Astrocyte of the spinal cord (primary cell): ENCODE measurements at regions not wholly inside any gene's neighbourhood (a gene's known extent, or its start where the extent isn't known, plus 50 kb on each side); places are given as distances from the start of the nearest gene placed in this dataset.
"Not testable (repeated sequence)": the region's sequence is repeated elsewhere in the genome, so short reads cannot be mapped to it uniquely, and the experiment has no call there.

Source experiments
- DNase-seq: peaks from one replicate; pipeline ENCODE4 v3.0.0; 2011; ENCODE audit warnings: low read depth, low spot score
- H3K4me3 ChIP-seq: 2 replicates; pipeline ENCODE4 v1.5.1; 2011; ENCODE audit warnings: low read depth, mild to moderate bottlenecking, low read length, moderate library complexity
- CTCF ChIP-seq: IDR thresholded peaks from 2 replicates; pipeline ENCODE4 v1.5.1; 2012; ENCODE audit warnings: low read depth, mild to moderate bottlenecking, low read length, inconsistent platforms
- in situ Hi-C: cut with HindIII; loops from 2 replicates; pipeline ENCODE4 v1.10.0; 2017; ENCODE audit warnings: low sequenced_read_pairs

- H3K4me3 ChIP-seq = no peak overlapping the region
- TF ChIP-seq CTCF = no peak
- DNase-seq = no peak
- in situ Hi-C loops = no loop called here
Measured at GRCh38 chr1:198424441-198424840, 116.0 kb downstream of the ATP6V1G3 start.

- DNase-seq = no peak
- no peak overlapping the region for H3K4me3 ChIP-seq
- in situ Hi-C loops = no loop called here
- no peak for TF ChIP-seq CTCF
Measured at GRCh38 chr1:198423673-198424072, 116.8 kb downstream of the ATP6V1G3 start.

GRCh38 chr1:198417039-198417438 lies 123.4 kb downstream of the ATP6V1G3 start:
- no peak for TF ChIP-seq CTCF
- DNase-seq = no peak
- no peak overlapping the region for H3K4me3 ChIP-seq
- in situ Hi-C loops = no loop called here

- in situ Hi-C loops = no loop called here
- TF ChIP-seq CTCF = no peak
- H3K4me3 ChIP-seq = no peak overlapping the region
- DNase-seq = peak; percentile 37
Measured at GRCh38 chr1:198416296-198416695, 124.2 kb downstream of the ATP6V1G3 start.

GRCh38 chr1:198411240-198411639 lies 129.2 kb downstream of the ATP6V1G3 start:
- no peak for DNase-seq
- in situ Hi-C loops = no loop called here
- no peak for TF ChIP-seq CTCF
- no peak overlapping the region for H3K4me3 ChIP-seq

- in situ Hi-C loops = no loop called here
- DNase-seq = no peak
- TF ChIP-seq CTCF = no peak
- H3K4me3 ChIP-seq = no peak overlapping the region
Measured at GRCh38 chr1:198408716-198409115, 131.8 kb downstream of the ATP6V1G3 start.

GRCh38 chr1:198404632-198405031 lies 135.8 kb downstream of the ATP6V1G3 start:
- DNase-seq, in situ Hi-C loops, H3K4me3 ChIP-seq: not testable (repeated sequence)
